Peyer's patch (tissue), 4 donors: ENCODE measurements at regions not wholly inside any gene's neighbourhood (a gene's known extent, or its start where the extent isn't known, plus 50 kb on each side); places are given as distances from the start of the nearest gene placed in this dataset.

Experiments used
- POLR2A ChIP-seq, 2 donors: fragments of 450-650 bp; IDR thresholded peaks; one replicate each; pipeline ENCODE4 v1.5.1; 2017; ENCODE audit warnings: antibody characterized with exemption in 2 of 2, mild to moderate bottlenecking in 2 of 2, moderate library complexity in 2 of 2
- TF ChIP-seq, protein P1 (sequence below), 6 experiments: fragments of 450-650 bp in 4 of 6; fragments of 200-600 bp in 2 of 6; sonication (generic) in 1 of 6; IDR thresholded peaks; one replicate each; pipeline ENCODE4 v1.5.1; 2017 to 2019; ENCODE audit warnings: antibody characterized with exemption in 6 of 6, mild to moderate bottlenecking in 3 of 6, moderate library complexity in 1 of 6

DNA sequence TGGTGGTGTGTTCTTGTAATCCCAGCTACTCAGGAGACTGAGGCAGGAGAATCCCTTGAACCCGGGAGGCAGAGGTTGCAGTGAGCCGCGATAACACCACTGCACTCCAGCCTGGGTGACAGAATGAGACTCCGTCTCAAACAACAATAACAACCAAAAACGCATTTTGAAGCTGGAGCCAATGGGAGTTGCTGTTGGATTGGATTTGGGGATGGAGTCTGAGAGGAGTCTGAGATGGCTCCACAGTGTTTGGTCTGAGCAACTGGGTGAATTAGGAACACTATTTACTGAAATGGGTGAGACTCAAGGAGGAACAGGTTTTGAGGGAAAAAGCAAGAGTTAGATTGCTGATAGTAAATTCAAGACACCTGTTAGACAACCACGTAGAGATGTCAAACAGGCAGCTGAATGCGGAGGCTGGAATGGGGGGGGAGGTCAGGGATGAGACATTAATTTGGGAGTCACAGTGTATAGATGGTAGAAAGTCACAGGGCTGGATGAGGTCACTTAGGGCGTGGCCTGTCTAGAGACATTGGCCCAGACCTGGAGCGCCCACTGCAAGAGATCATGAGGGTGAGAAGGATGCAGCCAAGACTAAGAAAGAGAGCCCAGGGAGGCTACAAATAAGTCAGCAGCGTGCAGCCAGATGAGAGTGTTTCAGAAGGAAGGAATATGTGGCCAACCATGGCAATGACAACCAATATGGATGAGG, 56.4 kb downstream of the CYCS start:
- TF ChIP-seq, protein P1, sequence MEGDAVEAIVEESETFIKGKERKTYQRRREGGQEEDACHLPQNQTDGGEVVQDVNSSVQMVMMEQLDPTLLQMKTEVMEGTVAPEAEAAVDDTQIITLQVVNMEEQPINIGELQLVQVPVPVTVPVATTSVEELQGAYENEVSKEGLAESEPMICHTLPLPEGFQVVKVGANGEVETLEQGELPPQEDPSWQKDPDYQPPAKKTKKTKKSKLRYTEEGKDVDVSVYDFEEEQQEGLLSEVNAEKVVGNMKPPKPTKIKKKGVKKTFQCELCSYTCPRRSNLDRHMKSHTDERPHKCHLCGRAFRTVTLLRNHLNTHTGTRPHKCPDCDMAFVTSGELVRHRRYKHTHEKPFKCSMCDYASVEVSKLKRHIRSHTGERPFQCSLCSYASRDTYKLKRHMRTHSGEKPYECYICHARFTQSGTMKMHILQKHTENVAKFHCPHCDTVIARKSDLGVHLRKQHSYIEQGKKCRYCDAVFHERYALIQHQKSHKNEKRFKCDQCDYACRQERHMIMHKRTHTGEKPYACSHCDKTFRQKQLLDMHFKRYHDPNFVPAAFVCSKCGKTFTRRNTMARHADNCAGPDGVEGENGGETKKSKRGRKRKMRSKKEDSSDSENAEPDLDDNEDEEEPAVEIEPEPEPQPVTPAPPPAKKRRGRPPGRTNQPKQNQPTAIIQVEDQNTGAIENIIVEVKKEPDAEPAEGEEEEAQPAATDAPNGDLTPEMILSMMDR (IDR thresholded peaks at IDR 0.05), result no peak
- TF ChIP-seq POLR2A (IDR thresholded peaks at IDR 0.05), result no peak
